NCI-H1436 treated with DMSO at 0.1 percent for 48 hours (cell line): ENCODE measurements at regions not wholly inside any gene's neighbourhood (a gene's known extent, or its start where the extent isn't known, plus 50 kb on each side); places are given as distances from the start of the nearest gene placed in this dataset.

Source experiments
- DNase-seq: peaks from one replicate; lab custom pipeline; 2025; lab: John Stamatoyannopoulos, UW

GRCh38 chr21:16013570-16013969 lies 283.8 kb downstream of the USP25 start:
- no peak for DNase-seq

- no peak for DNase-seq
Measured at GRCh38 chr21:16020878-16021277, 291.1 kb downstream of the USP25 start.

- no peak for DNase-seq
Measured at GRCh38 chr21:16022116-16022515, 292.3 kb downstream of the USP25 start.

- no peak for DNase-seq
Measured at GRCh38 chr21:16022921-16023320, 293.1 kb downstream of the USP25 start.

- DNase-seq: no peak
Measured at GRCh38 chr21:16028142-16028541, 298.4 kb downstream of the USP25 start.

GRCh38 chr21:16028941-16029464 lies 299.2 kb downstream of the USP25 start:
- no peak for DNase-seq

GRCh38 chr21:16033193-16033592 lies 303.4 kb downstream of the USP25 start:
- DNase-seq: no peak

GRCh38 chr21:16034446-16035190 lies 304.8 kb downstream of the USP25 start:
- DNase-seq: no peak

- no peak for DNase-seq
Measured at GRCh38 chr21:16037421-16037955, 307.7 kb downstream of the USP25 start.

GRCh38 chr21:16040601-16041000 lies 310.8 kb downstream of the USP25 start:
- no peak for DNase-seq

- no peak for DNase-seq
Measured at GRCh38 chr21:16044676-16045075, 314.9 kb downstream of the USP25 start.

- no peak for DNase-seq
Measured at GRCh38 chr21:16046656-16047330, 317.0 kb downstream of the USP25 start.

GRCh38 chr21:16047904-16048303 lies 318.1 kb downstream of the USP25 start:
- DNase-seq: no peak

- DNase-seq: no peak
Measured at GRCh38 chr21:16055014-16055413, 325.2 kb downstream of the USP25 start.

- no peak for DNase-seq
Measured at GRCh38 chr21:16058896-16059295, 329.1 kb downstream of the USP25 start.

- no peak for DNase-seq
Measured at GRCh38 chr21:16059981-16060380, 330.2 kb downstream of the USP25 start.

- no peak for DNase-seq
Measured at GRCh38 chr21:16061194-16061593, 331.4 kb downstream of the USP25 start.

GRCh38 chr21:16069178-16070112 lies 339.7 kb downstream of the USP25 start:
- no peak for DNase-seq

GRCh38 chr21:16070207-16070651 lies 340.4 kb downstream of the USP25 start:
- DNase-seq: no peak

GRCh38 chr21:16071092-16071491 lies 341.3 kb downstream of the USP25 start:
- DNase-seq: no peak

GRCh38 chr21:16071761-16072160 lies 342.0 kb downstream of the USP25 start:
- no peak for DNase-seq

GRCh38 chr21:16072221-16072620 lies 342.4 kb downstream of the USP25 start:
- no peak for DNase-seq
